RWPE2 (cell line): ENCODE measurements at regions not wholly inside any gene's neighbourhood (a gene's known extent, or its start where the extent isn't known, plus 50 kb on each side); places are given as distances from the start of the nearest gene placed in this dataset.

Experiments
- ATAC-seq: fragments of 200-7000 bp; cut with Tn5 transposase; 3 replicates; pipeline ENCODE4 v1.9.1; 2021; ENCODE audit warnings: low read depth
- DNase-seq: peaks from one replicate; pipeline ENCODE4 v3.0.0-alpha.2; 2020; ENCODE audit warnings: low spot score
- H3K27ac ChIP-seq: fragments of 450-650 bp; 2 replicates; pipeline ENCODE4 v1.5.1; 2017; ENCODE audit warnings: mild to moderate bottlenecking; ENCODE audit not compliant: poor library complexity, severe bottlenecking
- H3K27me3 ChIP-seq: fragments of 250-450 bp; sonication (Bioruptor Pico); 2 replicates; pipeline ENCODE4 v1.5.1; 2021; ENCODE audit warnings: mild to moderate bottlenecking, moderate library complexity; ENCODE audit not compliant: insufficient read depth, poor library complexity, severe bottlenecking
- H3K36me3 ChIP-seq: fragments of 250-450 bp; sonication (Bioruptor Pico); 2 replicates; pipeline ENCODE4 v1.5.1; 2020; ENCODE audit warnings: low read depth, mild to moderate bottlenecking, moderate library complexity
- H3K4me1 ChIP-seq: fragments of 250-450 bp; sonication (Bioruptor Pico); 2 replicates; pipeline ENCODE4 v1.5.1; 2021; ENCODE audit warnings: mild to moderate bottlenecking, moderate library complexity; ENCODE audit not compliant: insufficient read depth, poor library complexity, severe bottlenecking
- H3K4me3 ChIP-seq: fragments of 250-450 bp; sonication (Bioruptor Pico); 2 replicates; pipeline ENCODE4 v1.5.1; 2021; ENCODE audit warnings: mild to moderate bottlenecking, moderate library complexity; ENCODE audit not compliant: severe bottlenecking
- H3K9me3 ChIP-seq: fragments of 250-450 bp; sonication (Bioruptor Pico); 2 replicates; pipeline ENCODE4 v1.5.1; 2021; ENCODE audit warnings: mild to moderate bottlenecking, moderate library complexity; ENCODE audit not compliant: severe bottlenecking
- CTCF ChIP-seq: fragments of 450-650 bp; IDR thresholded peaks from one replicate; pipeline ENCODE4 v1.5.1; 2017; ENCODE audit warnings: mild to moderate bottlenecking, moderate library complexity; ENCODE audit not compliant: poor library complexity, severe bottlenecking

GRCh38 chr7:54615-55014 lies 137.8 kb upstream of the FAM20C start:
- Histone ChIP-seq H3K9me3 (no peaks in the 10 kb centered on the region), H3K36me3 (no peaks in the 10 kb centered on the region), H3K27me3 (no peaks in the 10 kb centered on the region), H3K27ac (no peak overlapping the region), H3K4me1 (no peaks in the 10 kb centered on the region), H3K4me3 (no peak overlapping the region)
- DNase-seq (no peak), ATAC-seq (no peak)
- no peak for TF ChIP-seq CTCF

DNA sequence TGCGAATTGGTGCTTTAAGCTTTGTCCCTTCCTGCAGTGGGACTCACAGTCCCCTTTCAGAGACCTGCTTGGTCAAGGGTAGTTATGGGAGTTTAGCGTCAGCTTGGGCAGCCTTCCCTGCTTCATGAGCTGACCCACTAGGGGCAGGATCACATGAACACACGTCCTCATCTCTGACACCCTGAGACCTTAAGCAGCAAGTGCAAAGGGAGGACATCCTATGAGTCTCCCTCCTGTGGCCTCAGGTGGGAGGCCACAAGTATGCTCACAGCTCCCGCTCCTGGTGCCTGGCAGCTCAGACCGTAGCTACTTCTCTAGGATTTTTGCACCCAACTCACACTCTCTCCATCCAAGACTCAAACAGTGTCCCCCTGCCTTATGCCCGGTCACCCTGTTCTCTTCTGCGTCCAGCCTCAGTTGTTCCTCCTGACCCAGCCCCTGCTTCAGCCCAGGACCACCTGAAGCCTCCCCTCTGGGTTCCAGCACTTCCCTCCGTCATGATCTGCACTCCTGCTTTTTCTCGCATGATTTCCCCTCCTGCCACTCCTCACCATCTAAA lies 136.6 kb upstream of the FAM20C start:
- Histone ChIP-seq H3K4me3 (no peak overlapping the region), H3K9me3 (no peaks in the 10 kb centered on the region), H3K36me3 (no peaks in the 10 kb centered on the region), H3K27me3 (no peaks in the 10 kb centered on the region), H3K27ac (no peak overlapping the region), H3K4me1 (no peaks in the 10 kb centered on the region)
- DNase-seq, result no peak
- no peak for TF ChIP-seq CTCF
- ATAC-seq, result peak; percentile 14; the same call in 2 of the 3 replicates

- TF ChIP-seq CTCF, result no peak
- H3K4me3 ChIP-seq, result no peak overlapping the region
- H3K27ac ChIP-seq, result no peak overlapping the region
- no peak for ATAC-seq
- H3K36me3 ChIP-seq, result no peaks in the 10 kb centered on the region
- H3K9me3 ChIP-seq, result no peaks in the 10 kb centered on the region
- no peak for DNase-seq
- no peaks in the 10 kb centered on the region for H3K27me3 ChIP-seq
- H3K4me1 ChIP-seq, result no peaks in the 10 kb centered on the region
Measured at GRCh38 chr7:56291-56913, 136.0 kb upstream of the FAM20C start.

DNA sequence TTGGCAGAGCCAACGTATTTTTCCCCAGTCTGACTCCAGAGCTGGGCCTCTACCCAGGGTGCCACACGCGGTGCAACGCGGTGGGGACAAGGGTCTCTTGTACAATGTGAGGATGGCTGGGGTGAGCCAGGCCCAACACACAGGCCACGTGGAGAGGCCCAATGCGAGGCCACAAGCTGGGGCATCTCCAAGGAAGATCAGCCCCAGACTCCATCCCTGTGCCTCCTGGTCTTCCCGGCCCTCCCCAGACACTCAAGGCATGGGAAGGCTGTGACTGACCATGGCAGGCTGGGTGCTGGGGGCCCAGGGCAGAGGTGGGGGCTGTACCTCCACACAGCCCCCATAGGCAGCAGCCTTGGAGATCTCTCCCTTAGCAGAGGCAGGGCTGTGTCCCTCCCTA lies 135.3 kb upstream of the FAM20C start:
- H3K36me3 ChIP-seq, result no peaks in the 10 kb centered on the region
- DNase-seq (peak; percentile 41), ATAC-seq (no peak)
- no peak for TF ChIP-seq CTCF
- no peak overlapping the region for H3K4me3 ChIP-seq
- H3K27me3 ChIP-seq, result no peaks in the 10 kb centered on the region
- no peaks in the 10 kb centered on the region for H3K4me1 ChIP-seq
- no peak overlapping the region for H3K27ac ChIP-seq
- H3K9me3 ChIP-seq, result no peaks in the 10 kb centered on the region

GRCh38 chr7:57482-58255 lies 134.7 kb upstream of the FAM20C start:
- no peaks in the 10 kb centered on the region for H3K27me3 ChIP-seq
- no peaks in the 10 kb centered on the region for H3K36me3 ChIP-seq
- no peaks in the 10 kb centered on the region for H3K4me1 ChIP-seq
- DNase-seq (no peak), ATAC-seq (no peak)
- H3K9me3 ChIP-seq, result no peaks in the 10 kb centered on the region
- no peak overlapping the region for H3K4me3 ChIP-seq
- H3K27ac ChIP-seq, result no peak overlapping the region
- no peak for TF ChIP-seq CTCF
